ENCODE measurements at regions not wholly inside any gene's neighbourhood (a gene's known extent, or its start where the extent isn't known, plus 50 kb on each side); places are given as distances from the start of the nearest gene placed in this dataset.

GRCh38 chr10:106044503-106044902, 1120.0 kb downstream of the SORCS1 start (continued):
- no peak for TF ChIP-seq ZNF462 (CRISPR knock-in tag; IDR thresholded peaks at IDR 0.05)
- TF ChIP-seq STAT1 (IDR thresholded peaks at IDR 0.05; ENCODE audit: unreplicated experiment), result no peak

DNA sequence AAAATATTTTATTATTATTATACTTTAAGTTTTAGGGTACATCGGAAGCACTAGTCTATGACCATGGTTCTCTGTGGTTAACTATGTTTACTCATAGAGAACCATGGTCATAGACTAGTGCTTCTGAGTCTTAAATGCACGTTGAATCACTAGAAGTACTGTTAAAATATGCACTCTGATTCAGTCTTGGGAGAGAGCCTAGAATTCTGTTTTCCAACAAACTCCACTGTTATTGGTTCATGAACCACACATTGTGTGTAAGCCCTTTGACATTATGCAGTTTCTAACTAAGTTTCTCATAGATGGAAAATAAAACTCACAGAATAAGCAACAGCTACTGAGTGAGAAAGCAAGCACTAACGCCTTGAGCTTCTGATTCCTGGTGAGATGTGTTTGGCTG, 1120.6 kb downstream of the SORCS1 start:
- Histone ChIP-seq H3F3A (replicated peaks; ENCODE audit: low read depth) (no peaks in the 10 kb centered on the region), H3K4me3 (no peak overlapping the region), H3K4me1 (ENCODE audit: insufficient read depth) (no peaks in the 10 kb centered on the region), H3K9me2 (ENCODE audit: insufficient read depth) (no peaks in the 10 kb centered on the region), H4K20me1 (replicated peaks; ENCODE audit: insufficient read depth) (no peaks in the 10 kb centered on the region), H3K79me2 (replicated peaks; ENCODE audit: insufficient read depth) (no peaks in the 10 kb centered on the region), H3K27me3 (ENCODE audit: insufficient read depth) (no peaks in the 10 kb centered on the region), H2AFZ (0 out of 2 replicates have a peak overlapping the region, but pooled peaks have one; percentile 73), H3K4me2 (no peak overlapping the region), H3K36me3 (ENCODE audit: insufficient read depth) (no peaks in the 10 kb centered on the region), H3K27ac (ENCODE audit: low read depth) (no peak overlapping the region)
- no peaks in the 10 kb centered on the region for H3K9me3 Mint-ChIP-seq
- ATAC-seq (no peak), DNase-seq (ENCODE audit: low spot score) (no peak)
- peaks cover 3% of the 10 kb centered on the region for H3K27me3 Mint-ChIP-seq (ENCODE audit: insufficient read depth, low read depth, poor library complexity)
- no peaks in the 10 kb centered on the region for H3K4me1 Mint-ChIP-seq
- no peak overlapping the region for H3K4me3 Mint-ChIP-seq
- no peak overlapping the region for H3K27ac Mint-ChIP-seq
- no peaks in the 10 kb centered on the region for H3K36me3 Mint-ChIP-seq (ENCODE audit: low read depth)
- no peak for TF ChIP-seq EZH2phosphoT487 (IDR thresholded peaks at IDR 0.05; ENCODE audit: unreplicated experiment)
- TF ChIP-seq ZNF331 (CRISPR knock-in tag; IDR thresholded peaks at IDR 0.05; ENCODE audit: low read depth), result no peak
- no peak for TF ChIP-seq NANOG (IDR thresholded peaks at IDR 0.05; ENCODE audit: borderline replicate concordance)
- TF ChIP-seq, protein P1, sequence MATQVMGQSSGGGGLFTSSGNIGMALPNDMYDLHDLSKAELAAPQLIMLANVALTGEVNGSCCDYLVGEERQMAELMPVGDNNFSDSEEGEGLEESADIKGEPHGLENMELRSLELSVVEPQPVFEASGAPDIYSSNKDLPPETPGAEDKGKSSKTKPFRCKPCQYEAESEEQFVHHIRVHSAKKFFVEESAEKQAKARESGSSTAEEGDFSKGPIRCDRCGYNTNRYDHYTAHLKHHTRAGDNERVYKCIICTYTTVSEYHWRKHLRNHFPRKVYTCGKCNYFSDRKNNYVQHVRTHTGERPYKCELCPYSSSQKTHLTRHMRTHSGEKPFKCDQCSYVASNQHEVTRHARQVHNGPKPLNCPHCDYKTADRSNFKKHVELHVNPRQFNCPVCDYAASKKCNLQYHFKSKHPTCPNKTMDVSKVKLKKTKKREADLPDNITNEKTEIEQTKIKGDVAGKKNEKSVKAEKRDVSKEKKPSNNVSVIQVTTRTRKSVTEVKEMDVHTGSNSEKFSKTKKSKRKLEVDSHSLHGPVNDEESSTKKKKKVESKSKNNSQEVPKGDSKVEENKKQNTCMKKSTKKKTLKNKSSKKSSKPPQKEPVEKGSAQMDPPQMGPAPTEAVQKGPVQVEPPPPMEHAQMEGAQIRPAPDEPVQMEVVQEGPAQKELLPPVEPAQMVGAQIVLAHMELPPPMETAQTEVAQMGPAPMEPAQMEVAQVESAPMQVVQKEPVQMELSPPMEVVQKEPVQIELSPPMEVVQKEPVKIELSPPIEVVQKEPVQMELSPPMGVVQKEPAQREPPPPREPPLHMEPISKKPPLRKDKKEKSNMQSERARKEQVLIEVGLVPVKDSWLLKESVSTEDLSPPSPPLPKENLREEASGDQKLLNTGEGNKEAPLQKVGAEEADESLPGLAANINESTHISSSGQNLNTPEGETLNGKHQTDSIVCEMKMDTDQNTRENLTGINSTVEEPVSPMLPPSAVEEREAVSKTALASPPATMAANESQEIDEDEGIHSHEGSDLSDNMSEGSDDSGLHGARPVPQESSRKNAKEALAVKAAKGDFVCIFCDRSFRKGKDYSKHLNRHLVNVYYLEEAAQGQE (IDR thresholded peaks at IDR 0.05; ENCODE audit: unreplicated experiment), result no peak
- no peak for TF ChIP-seq JUNB (IDR thresholded peaks at IDR 0.05; ENCODE audit: unreplicated experiment)
- TF ChIP-seq, protein P2, sequence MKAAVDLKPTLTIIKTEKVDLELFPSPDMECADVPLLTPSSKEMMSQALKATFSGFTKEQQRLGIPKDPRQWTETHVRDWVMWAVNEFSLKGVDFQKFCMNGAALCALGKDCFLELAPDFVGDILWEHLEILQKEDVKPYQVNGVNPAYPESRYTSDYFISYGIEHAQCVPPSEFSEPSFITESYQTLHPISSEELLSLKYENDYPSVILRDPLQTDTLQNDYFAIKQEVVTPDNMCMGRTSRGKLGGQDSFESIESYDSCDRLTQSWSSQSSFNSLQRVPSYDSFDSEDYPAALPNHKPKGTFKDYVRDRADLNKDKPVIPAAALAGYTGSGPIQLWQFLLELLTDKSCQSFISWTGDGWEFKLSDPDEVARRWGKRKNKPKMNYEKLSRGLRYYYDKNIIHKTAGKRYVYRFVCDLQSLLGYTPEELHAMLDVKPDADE (IDR thresholded peaks at IDR 0.05), result no peak
- TF ChIP-seq ZNF114 (CRISPR knock-in tag; IDR thresholded peaks at IDR 0.05), result no peak
- TF ChIP-seq STAT1 (IDR thresholded peaks at IDR 0.05; ENCODE audit: unreplicated experiment), result no peak
- TF ChIP-seq, protein P3, sequence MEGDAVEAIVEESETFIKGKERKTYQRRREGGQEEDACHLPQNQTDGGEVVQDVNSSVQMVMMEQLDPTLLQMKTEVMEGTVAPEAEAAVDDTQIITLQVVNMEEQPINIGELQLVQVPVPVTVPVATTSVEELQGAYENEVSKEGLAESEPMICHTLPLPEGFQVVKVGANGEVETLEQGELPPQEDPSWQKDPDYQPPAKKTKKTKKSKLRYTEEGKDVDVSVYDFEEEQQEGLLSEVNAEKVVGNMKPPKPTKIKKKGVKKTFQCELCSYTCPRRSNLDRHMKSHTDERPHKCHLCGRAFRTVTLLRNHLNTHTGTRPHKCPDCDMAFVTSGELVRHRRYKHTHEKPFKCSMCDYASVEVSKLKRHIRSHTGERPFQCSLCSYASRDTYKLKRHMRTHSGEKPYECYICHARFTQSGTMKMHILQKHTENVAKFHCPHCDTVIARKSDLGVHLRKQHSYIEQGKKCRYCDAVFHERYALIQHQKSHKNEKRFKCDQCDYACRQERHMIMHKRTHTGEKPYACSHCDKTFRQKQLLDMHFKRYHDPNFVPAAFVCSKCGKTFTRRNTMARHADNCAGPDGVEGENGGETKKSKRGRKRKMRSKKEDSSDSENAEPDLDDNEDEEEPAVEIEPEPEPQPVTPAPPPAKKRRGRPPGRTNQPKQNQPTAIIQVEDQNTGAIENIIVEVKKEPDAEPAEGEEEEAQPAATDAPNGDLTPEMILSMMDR (conservative IDR thresholded peaks at IDR 0.05; ENCODE audit: low read depth in 2 of 2), result no peak

All from GM23338 (cell line).